DOHH2 (cell line): ENCODE measurements at regions not wholly inside any gene's neighbourhood (a gene's known extent, or its start where the extent isn't known, plus 50 kb on each side); places are given as distances from the start of the nearest gene placed in this dataset.

ENCODE experiments used
- H3F3A ChIP-seq: fragments of 200-600 bp; sonication (generic), shearing (Covaris generic); 2 replicates; pipeline ENCODE4 v1.6.0; 2016; ENCODE audit warnings: antibody characterized with exemption, mild to moderate bottlenecking; ENCODE audit not compliant: control insufficient read depth, insufficient read depth
- H3K27ac ChIP-seq: fragments of 200-600 bp; sonication (generic); 2 replicates; pipeline ENCODE4 v1.5.1; 2014; ENCODE audit warnings: low read depth, mild to moderate bottlenecking, low read length, moderate library complexity
- H3K27me3 ChIP-seq: fragments of 200-600 bp; sonication (generic); 2 replicates; pipeline ENCODE4 v1.6.1; 2014; ENCODE audit warnings: mild to moderate bottlenecking, low read length, mixed read lengths; ENCODE audit not compliant: control insufficient read depth
- H3K36me3 ChIP-seq: fragments of 200-600 bp; sonication (generic); 2 replicates; pipeline ENCODE4 v1.6.1; 2014; ENCODE audit warnings: mild to moderate bottlenecking, low read length, moderate library complexity, mixed read lengths; ENCODE audit not compliant: control insufficient read depth
- H3K4me1 ChIP-seq: fragments of 200-600 bp; sonication (generic); 2 replicates; pipeline ENCODE4 v1.6.1; 2014; ENCODE audit warnings: mild to moderate bottlenecking, low read length, mixed read lengths; ENCODE audit not compliant: control insufficient read depth
- H3K4me2 ChIP-seq: fragments of 200-600 bp; sonication (generic); 2 replicates; pipeline ENCODE4 v1.6.0; 2014; ENCODE audit warnings: mild to moderate bottlenecking, low read length, moderate library complexity
- H3K4me3 ChIP-seq: fragments of 200-600 bp; sonication (generic); 2 replicates; pipeline ENCODE4 v1.5.1; 2014; ENCODE audit warnings: mild to moderate bottlenecking, low read length, mixed read lengths
- H3K79me2 ChIP-seq: fragments of 200-600 bp; sonication (generic); 2 replicates; pipeline ENCODE4 v1.6.1; 2014; ENCODE audit warnings: mild to moderate bottlenecking, low read length, mixed read lengths; ENCODE audit not compliant: control insufficient read depth
- H3K9me2 ChIP-seq: fragments of 200-600 bp; sonication (generic); replicated peaks from 2 replicates; pipeline ENCODE4 v1.6.1; 2014; ENCODE audit warnings: mild to moderate bottlenecking, low read length, mixed read lengths; ENCODE audit not compliant: control insufficient read depth
- H3K9me3 ChIP-seq: fragments of 200-600 bp; sonication (generic); 2 replicates; pipeline ENCODE4 v1.6.1; 2014; ENCODE audit warnings: antibody characterized with exemption, low read length, mixed read lengths; ENCODE audit not compliant: control insufficient read depth, insufficient read depth
- H4K20me1 ChIP-seq: fragments of 200-600 bp; sonication (generic); 2 replicates; pipeline ENCODE4 v1.6.0; 2014; ENCODE audit warnings: low read depth, mild to moderate bottlenecking, antibody characterized with exemption, low read length, moderate library complexity; ENCODE audit not compliant: control insufficient read depth, insufficient read depth
- CTCF ChIP-seq: fragments of 200-600 bp; sonication (generic); IDR thresholded peaks from one replicate; pipeline ENCODE4 v1.5.1; 2014; ENCODE audit warnings: antibody characterized with exemption, mild to moderate bottlenecking, low read depth, low read length; ENCODE audit not compliant: poor library complexity, severe bottlenecking
- EZH2phosphoT487 ChIP-seq: fragments of 200-600 bp; sonication (generic); IDR thresholded peaks from 2 replicates; pipeline ENCODE4 v1.6.1; 2017; ENCODE audit warnings: borderline replicate concordance, mild to moderate bottlenecking, antibody characterized with exemption, low read length, moderate library complexity, mixed read lengths

GRCh38 chr6:113734982-113735381 is 122.2 kb upstream of the MARCKS start:
- Histone ChIP-seq H3K9me2 (no peaks in the 10 kb centered on the region), H3K4me2 (no peak overlapping the region), H3K27me3 (no peaks in the 10 kb centered on the region), H3K27ac (no peak overlapping the region), H3F3A (no peaks in the 10 kb centered on the region), H3K4me1 (no peaks in the 10 kb centered on the region), H4K20me1 (no peaks in the 10 kb centered on the region), H3K9me3 (no peaks in the 10 kb centered on the region), H3K79me2 (no peaks in the 10 kb centered on the region), H3K4me3 (no peak overlapping the region), H3K36me3 (no peaks in the 10 kb centered on the region)
- TF ChIP-seq EZH2phosphoT487 (no peak), CTCF (no peak)

- Histone ChIP-seq H3K4me3 (no peak overlapping the region), H3K4me2 (no peak overlapping the region), H3K36me3 (no peaks in the 10 kb centered on the region), H3K9me3 (no peaks in the 10 kb centered on the region), H3F3A (no peaks in the 10 kb centered on the region), H3K9me2 (no peaks in the 10 kb centered on the region), H3K4me1 (no peaks in the 10 kb centered on the region), H3K27ac (no peak overlapping the region), H3K79me2 (no peaks in the 10 kb centered on the region), H3K27me3 (no peaks in the 10 kb centered on the region), H4K20me1 (no peaks in the 10 kb centered on the region)
- TF ChIP-seq CTCF (no peak), EZH2phosphoT487 (no peak)
These were observed 121.7 kb upstream of the MARCKS start for GRCh38 chr6:113735491-113735890.

- Histone ChIP-seq H3K9me2 (no peaks in the 10 kb centered on the region), H3K4me3 (no peak overlapping the region), H3K79me2 (no peaks in the 10 kb centered on the region), H3K9me3 (no peaks in the 10 kb centered on the region), H3K27me3 (no peaks in the 10 kb centered on the region), H3F3A (no peaks in the 10 kb centered on the region), H3K36me3 (no peaks in the 10 kb centered on the region), H4K20me1 (no peaks in the 10 kb centered on the region), H3K27ac (no peak overlapping the region), H3K4me2 (no peak overlapping the region), H3K4me1 (no peaks in the 10 kb centered on the region)
- no peak for TF ChIP-seq EZH2phosphoT487
- no peak for TF ChIP-seq CTCF
These were observed 120.2 kb upstream of the MARCKS start for GRCh38 chr6:113736978-113737377.

- H3K27me3 ChIP-seq, result no peaks in the 10 kb centered on the region
- no peaks in the 10 kb centered on the region for H3K79me2 ChIP-seq
- no peaks in the 10 kb centered on the region for H3K9me2 ChIP-seq
- H3F3A ChIP-seq, result no peaks in the 10 kb centered on the region
- no peaks in the 10 kb centered on the region for H4K20me1 ChIP-seq
- no peak overlapping the region for H3K4me2 ChIP-seq
- H3K4me3 ChIP-seq, result no peak overlapping the region
- TF ChIP-seq CTCF, result no peak
- no peaks in the 10 kb centered on the region for H3K36me3 ChIP-seq
- H3K9me3 ChIP-seq, result no peaks in the 10 kb centered on the region
- no peak overlapping the region for H3K27ac ChIP-seq
- no peaks in the 10 kb centered on the region for H3K4me1 ChIP-seq
These were observed 118.0 kb upstream of the MARCKS start for GRCh38 chr6:113739041-113739655.
